ENCODE measurements at regions not wholly inside any gene's neighbourhood (a gene's known extent, or its start where the extent isn't known, plus 50 kb on each side); places are given as distances from the start of the nearest gene placed in this dataset.

- no peaks in the 10 kb centered on the region for H3K9me3 Mint-ChIP-seq (ENCODE audit: unreplicated experiment)
- Histone ChIP-seq H3K4me1 (no peaks in the 10 kb centered on the region), H3K27me3 (replicated peaks; ENCODE audit: control insufficient read depth, insufficient read depth, low read length) (no peaks in the 10 kb centered on the region), H3K9me3 (no peaks in the 10 kb centered on the region), H3K36me3 (ENCODE audit: control insufficient read depth, insufficient read depth, low read length) (no peaks in the 10 kb centered on the region), H3K4me3 (ENCODE audit: low read depth, low read length) (no peak overlapping the region)
- ChIA-PET CTCF (interaction anchor here (0.5 kb wide), 1 partner anchor 1560 kb away, joined by 3 read pairs; no protein-coding TSS in a partner anchor), POLR2A (no interaction called here)
- no peak overlapping the region for H3K4me3 Mint-ChIP-seq (ENCODE audit: unreplicated experiment)
- intact Hi-C loops (cut with micrococcal nuclease; ENCODE audit: unreplicated experiment) = no loop called here
- H3K36me3 Mint-ChIP-seq (ENCODE audit: insufficient read depth, unreplicated experiment) = no peaks in the 10 kb centered on the region
- peaks cover 10% of the 10 kb centered on the region for H3K4me1 Mint-ChIP-seq (ENCODE audit: low read depth, unreplicated experiment)
- no peak overlapping the region for H3K27ac Mint-ChIP-seq (ENCODE audit: unreplicated experiment)
- DNase-seq = no peak
- H3K27me3 Mint-ChIP-seq (ENCODE audit: insufficient read depth, unreplicated experiment) = peaks cover 16% of the 10 kb centered on the region
- TF ChIP-seq CTCF (IDR thresholded peaks at IDR 0.05; ENCODE audit: insufficient read depth in 1 of 2, low read depth in 1 of 2, low read length in 1 of 2, severe bottlenecking in 1 of 2, unreplicated experiment in 1 of 2) = no peak
- no TSS peak for BruUV-seq (replicated peaks)
Observed at GRCh38 chr4:11512871-11513270, 84.2 kb upstream of the HS3ST1 start.

DNA sequence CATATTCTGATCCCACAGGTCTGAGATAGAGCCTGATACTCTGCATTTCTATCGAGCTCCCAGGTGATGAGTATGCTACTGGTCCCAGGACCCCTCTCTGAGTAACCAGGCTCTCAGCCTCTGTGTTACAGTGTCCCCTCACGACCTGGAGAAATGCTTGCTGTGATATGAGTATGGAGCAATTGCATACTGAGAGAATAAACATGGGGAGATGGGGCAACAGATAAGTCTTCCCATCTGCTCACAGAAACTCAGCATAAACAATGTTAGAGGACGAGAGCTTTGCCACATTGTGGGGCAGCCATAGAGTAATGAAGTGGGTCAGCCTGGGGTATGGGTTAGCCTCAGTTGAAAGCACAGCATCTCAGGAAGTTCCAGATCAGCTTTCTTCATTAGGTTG, 82.6 kb upstream of the HS3ST1 start:
- no TSS peak for BruUV-seq (replicated peaks)
- no peak for DNase-seq
- Mint-ChIP-seq H3K27ac (ENCODE audit: unreplicated experiment) (no peak overlapping the region), H3K4me3 (ENCODE audit: unreplicated experiment) (no peak overlapping the region), H3K36me3 (ENCODE audit: insufficient read depth, unreplicated experiment) (no peaks in the 10 kb centered on the region), H3K9me3 (ENCODE audit: unreplicated experiment) (no peaks in the 10 kb centered on the region), H3K4me1 (ENCODE audit: low read depth, unreplicated experiment) (peaks cover 10% of the 10 kb centered on the region), H3K27me3 (ENCODE audit: insufficient read depth, unreplicated experiment) (peaks cover 13% of the 10 kb centered on the region)
- H3K4me3 ChIP-seq (ENCODE audit: low read depth, low read length) = no peak overlapping the region
- H3K4me1 ChIP-seq = no peaks in the 10 kb centered on the region
- CTCF ChIA-PET = no interaction called here
- no peaks in the 10 kb centered on the region for H3K27me3 ChIP-seq (replicated peaks; ENCODE audit: control insufficient read depth, insufficient read depth, low read length)
- intact Hi-C loops (cut with micrococcal nuclease; ENCODE audit: unreplicated experiment) = no loop called here
- TF ChIP-seq CTCF (IDR thresholded peaks at IDR 0.05; ENCODE audit: insufficient read depth in 1 of 2, low read depth in 1 of 2, low read length in 1 of 2, severe bottlenecking in 1 of 2, unreplicated experiment in 1 of 2) = no peak
- POLR2A ChIA-PET = no interaction called here
- no peaks in the 10 kb centered on the region for H3K9me3 ChIP-seq
- H3K36me3 ChIP-seq (ENCODE audit: control insufficient read depth, insufficient read depth, low read length) = no peaks in the 10 kb centered on the region

DNA sequence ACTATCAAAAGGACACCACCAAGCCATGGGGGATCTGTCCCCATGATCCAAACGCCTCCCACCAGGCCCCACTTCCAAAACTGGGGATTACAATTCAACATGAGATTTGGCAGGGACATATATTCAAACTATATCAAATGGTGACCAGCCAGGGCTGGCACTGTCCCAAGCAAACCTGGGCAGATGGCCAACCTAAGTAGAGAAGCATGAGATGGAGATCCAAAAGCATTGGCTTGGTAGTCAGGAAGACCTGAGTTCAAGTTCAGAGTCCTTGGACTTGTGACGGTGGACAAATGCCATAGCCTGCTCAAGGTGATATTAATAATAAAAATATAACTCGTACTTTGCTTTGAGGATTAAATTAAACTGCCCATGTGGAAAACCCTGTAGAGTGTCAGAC, 79.2 kb upstream of the HS3ST1 start:
- no peaks in the 10 kb centered on the region for H3K36me3 Mint-ChIP-seq (ENCODE audit: insufficient read depth, unreplicated experiment)
- H3K27me3 Mint-ChIP-seq (ENCODE audit: insufficient read depth, unreplicated experiment) = peaks cover 6% of the 10 kb centered on the region

More for the DNA sequence above, 79.2 kb upstream of the HS3ST1 start:
- intact Hi-C loops (cut with micrococcal nuclease; ENCODE audit: unreplicated experiment) = no loop called here
- H3K9me3 ChIP-seq = no peaks in the 10 kb centered on the region
- no peak for TF ChIP-seq CTCF (IDR thresholded peaks at IDR 0.05; ENCODE audit: insufficient read depth in 1 of 2, low read depth in 1 of 2, low read length in 1 of 2, severe bottlenecking in 1 of 2, unreplicated experiment in 1 of 2)
- no peaks in the 10 kb centered on the region for H3K27me3 ChIP-seq (replicated peaks; ENCODE audit: control insufficient read depth, insufficient read depth, low read length)
- H3K4me3 ChIP-seq (ENCODE audit: low read depth, low read length) = no peak overlapping the region
- no peak overlapping the region for H3K27ac Mint-ChIP-seq (ENCODE audit: unreplicated experiment)
- peaks cover 2% of the 10 kb centered on the region for H3K4me1 Mint-ChIP-seq (ENCODE audit: low read depth, unreplicated experiment)
- H3K4me3 Mint-ChIP-seq (ENCODE audit: unreplicated experiment) = no peak overlapping the region
- BruUV-seq (replicated peaks) = no TSS peak
- H3K36me3 ChIP-seq (ENCODE audit: control insufficient read depth, insufficient read depth, low read length) = no peaks in the 10 kb centered on the region
- DNase-seq = no peak
- ChIA-PET POLR2A (no interaction called here), CTCF (no interaction called here)
- peaks cover 8% of the 10 kb centered on the region for H3K9me3 Mint-ChIP-seq (ENCODE audit: unreplicated experiment)
- no peaks in the 10 kb centered on the region for H3K4me1 ChIP-seq

Measured in Caco-2 (cell line).